GM10248 (cell line): ENCODE measurements at regions not wholly inside any gene's neighbourhood (a gene's known extent, or its start where the extent isn't known, plus 50 kb on each side); places are given as distances from the start of the nearest gene placed in this dataset.
"Not testable (repeated sequence)": the region's sequence is repeated elsewhere in the genome, so short reads cannot be mapped to it uniquely, and the experiment has no call there.

Experiments used
- CTCF ChIA-PET: fragments of 300-600 bp; sonication (Branson Sonifier 250); formaldehyde crosslinking; extraction: SDS; loops from one replicate; lab custom pipeline; 2021; ENCODE audit warnings: antibody characterized with exemption; lab: Yijun Ruan, JAX
- POLR2A ChIA-PET: fragments of 350-650 bp; sonication (Branson Sonifier 250); formaldehyde crosslinking; extraction: SDS; loops from one replicate; lab custom pipeline; 2020; ENCODE audit warnings: antibody characterized with exemption; lab: Yijun Ruan, JAX
- DNase-seq: peaks from one replicate; pipeline ENCODE4 v3.0.0; 2012; ENCODE audit errors: extremely low spot score
- TF ChIP-seq, protein P1 (sequence below): IDR thresholded peaks from 2 replicates; pipeline ENCODE4 v1.5.1; 2012; ENCODE audit warnings: mild to moderate bottlenecking, low read depth; ENCODE audit errors: extremely low read depth, missing control alignments, control extremely low read depth

DNA sequence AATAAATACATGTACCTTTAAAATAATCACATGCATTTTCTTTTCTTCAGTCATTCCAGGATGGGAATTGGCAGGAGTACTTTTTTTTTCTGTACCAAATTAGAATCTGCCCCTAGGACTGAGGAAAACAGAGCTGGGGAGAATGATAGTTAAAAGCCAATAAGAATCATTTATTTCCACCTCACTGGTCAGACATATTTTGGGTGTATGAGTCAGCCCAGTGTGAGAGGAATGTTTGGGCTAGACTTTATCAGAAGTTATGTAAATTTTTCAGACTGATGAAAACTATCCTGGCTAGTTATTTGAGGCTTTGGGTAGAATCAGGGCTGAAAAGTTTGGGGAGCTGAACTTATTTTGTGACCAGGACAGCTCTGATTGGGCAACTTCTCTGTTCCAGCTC, 303.1 kb upstream of the NPSR1 start:
- TF ChIP-seq, protein P1, sequence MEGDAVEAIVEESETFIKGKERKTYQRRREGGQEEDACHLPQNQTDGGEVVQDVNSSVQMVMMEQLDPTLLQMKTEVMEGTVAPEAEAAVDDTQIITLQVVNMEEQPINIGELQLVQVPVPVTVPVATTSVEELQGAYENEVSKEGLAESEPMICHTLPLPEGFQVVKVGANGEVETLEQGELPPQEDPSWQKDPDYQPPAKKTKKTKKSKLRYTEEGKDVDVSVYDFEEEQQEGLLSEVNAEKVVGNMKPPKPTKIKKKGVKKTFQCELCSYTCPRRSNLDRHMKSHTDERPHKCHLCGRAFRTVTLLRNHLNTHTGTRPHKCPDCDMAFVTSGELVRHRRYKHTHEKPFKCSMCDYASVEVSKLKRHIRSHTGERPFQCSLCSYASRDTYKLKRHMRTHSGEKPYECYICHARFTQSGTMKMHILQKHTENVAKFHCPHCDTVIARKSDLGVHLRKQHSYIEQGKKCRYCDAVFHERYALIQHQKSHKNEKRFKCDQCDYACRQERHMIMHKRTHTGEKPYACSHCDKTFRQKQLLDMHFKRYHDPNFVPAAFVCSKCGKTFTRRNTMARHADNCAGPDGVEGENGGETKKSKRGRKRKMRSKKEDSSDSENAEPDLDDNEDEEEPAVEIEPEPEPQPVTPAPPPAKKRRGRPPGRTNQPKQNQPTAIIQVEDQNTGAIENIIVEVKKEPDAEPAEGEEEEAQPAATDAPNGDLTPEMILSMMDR: no peak
- POLR2A ChIA-PET: no interaction called here
- CTCF ChIA-PET: no interaction called here
- no peak for DNase-seq

DNA sequence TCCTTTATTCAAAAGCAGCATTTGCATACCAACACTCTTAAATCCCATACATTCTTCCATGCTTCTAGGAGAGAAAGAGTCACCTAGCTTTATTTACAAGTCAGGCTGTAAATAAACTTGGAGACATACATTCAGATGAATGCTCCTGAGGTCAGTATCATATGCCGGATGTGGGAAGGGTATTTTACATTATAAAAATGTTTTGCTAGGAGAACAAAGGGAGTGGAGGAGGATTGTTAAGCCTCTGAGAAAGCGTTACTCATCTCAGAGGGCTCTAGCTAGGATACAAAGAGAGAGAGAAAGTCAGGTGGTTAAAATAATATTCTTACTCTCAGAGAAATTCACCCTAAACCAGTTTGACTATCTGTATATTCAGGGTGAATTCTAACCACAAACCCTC, 300.9 kb upstream of the NPSR1 start:
- ChIA-PET CTCF (interaction anchor here (1.5 kb wide), 1 partner anchor 36 kb away, joined by 5 read pairs; no protein-coding TSS in a partner anchor), POLR2A (no interaction called here)
- TF ChIP-seq, protein P1: no peak
- DNase-seq: no peak

DNA sequence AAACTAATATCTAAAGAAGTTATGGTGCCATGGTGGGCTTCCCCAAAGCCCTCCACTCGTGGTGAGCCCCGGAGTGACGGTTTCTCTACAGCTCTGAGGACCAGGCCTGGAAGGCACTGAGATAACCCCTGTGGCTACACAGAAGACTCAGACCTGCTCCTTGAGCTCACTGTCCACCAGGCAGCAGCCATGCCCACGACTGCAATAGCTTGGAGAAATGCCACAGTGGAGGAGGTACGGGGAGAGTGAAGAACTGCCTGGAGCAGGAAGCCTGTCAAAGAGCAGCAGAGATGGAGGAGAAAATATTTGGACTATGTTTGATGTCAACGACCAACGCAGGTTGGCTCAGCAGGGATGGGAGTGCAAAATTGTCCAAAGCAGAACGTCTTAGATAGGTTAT, 300.1 kb upstream of the NPSR1 start:
- DNase-seq: no peak
- ChIA-PET POLR2A (no interaction called here), CTCF (no interaction called here)
- TF ChIP-seq, protein P1: no peak

DNA sequence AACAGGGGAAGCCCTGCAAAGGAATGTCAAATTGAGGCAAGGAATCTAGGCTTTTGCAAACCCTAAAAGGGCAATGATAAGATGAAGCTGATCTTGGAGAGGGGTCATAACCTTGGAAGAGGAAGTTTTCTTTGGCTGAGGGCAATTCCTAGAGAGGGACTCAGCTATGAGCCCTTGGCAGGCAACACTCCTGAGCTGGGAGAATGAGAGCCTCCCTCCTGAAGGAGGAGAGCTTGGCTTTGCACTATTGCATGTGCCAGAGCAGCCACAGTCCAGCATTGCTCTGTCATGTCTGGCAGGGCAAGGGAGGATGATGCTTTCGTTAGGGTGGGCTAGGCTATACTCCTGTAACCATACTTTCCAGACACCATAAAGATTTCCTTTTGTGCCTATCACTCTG, 299.4 kb upstream of the NPSR1 start:
- POLR2A ChIA-PET, DNase-seq: not testable (repeated sequence)
- CTCF ChIA-PET: interaction anchor here (1.3 kb wide), 1 partner anchor 14 kb away, joined by 4 read pairs; no protein-coding TSS in a partner anchor

DNA sequence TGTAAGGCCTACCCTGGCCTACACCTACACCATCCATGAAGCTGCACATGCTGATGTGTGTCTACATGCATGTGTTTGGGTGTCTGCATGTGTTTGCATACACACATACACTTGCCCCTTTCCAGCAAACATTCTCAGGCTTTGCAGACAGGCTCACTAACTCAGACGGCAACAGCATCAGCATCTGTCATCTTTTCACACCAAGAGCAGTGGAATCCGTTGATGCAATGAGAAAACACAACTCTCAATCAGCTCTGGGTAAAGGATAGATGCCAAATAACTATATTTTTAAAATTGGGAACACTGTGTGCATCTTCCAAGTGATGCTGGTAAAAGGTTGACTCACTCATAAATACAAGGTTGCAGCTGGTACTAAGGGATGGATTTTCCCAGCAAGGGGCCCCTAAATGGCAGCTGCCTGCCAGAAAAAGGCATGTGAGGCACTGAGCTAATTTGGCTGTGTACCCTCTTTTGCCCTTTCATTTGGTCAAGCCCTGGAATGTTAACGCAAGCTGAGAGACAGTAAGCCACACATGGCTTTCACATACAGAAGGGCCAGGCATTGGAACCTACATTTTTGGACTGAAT, 296.3 kb upstream of the NPSR1 start:
- CTCF ChIA-PET: no interaction called here
- no peak for DNase-seq
- POLR2A ChIA-PET: no interaction called here
- TF ChIP-seq, protein P1: no peak

DNA sequence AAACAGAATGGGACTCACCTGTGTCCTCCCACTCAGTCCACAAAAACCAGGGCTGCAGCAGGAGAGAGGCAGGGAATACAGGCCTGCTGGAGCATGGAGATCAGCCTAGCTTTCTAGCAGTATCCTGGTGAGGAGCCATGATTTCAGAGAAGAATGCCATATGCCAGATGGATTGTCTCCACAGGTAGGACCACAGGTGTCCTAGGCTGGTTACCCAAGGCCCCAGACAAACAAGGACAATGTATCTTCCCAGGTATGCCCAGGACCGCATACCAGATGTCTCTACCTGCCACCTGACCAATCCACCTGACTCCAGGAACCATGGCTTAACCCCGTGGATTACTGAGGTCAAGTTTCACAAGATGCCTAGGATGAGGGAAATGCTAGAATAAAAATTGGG, 295.4 kb upstream of the NPSR1 start:
- ChIA-PET POLR2A (no interaction called here), CTCF (no interaction called here)
- TF ChIP-seq, protein P1: no peak
- DNase-seq: no peak

DNA sequence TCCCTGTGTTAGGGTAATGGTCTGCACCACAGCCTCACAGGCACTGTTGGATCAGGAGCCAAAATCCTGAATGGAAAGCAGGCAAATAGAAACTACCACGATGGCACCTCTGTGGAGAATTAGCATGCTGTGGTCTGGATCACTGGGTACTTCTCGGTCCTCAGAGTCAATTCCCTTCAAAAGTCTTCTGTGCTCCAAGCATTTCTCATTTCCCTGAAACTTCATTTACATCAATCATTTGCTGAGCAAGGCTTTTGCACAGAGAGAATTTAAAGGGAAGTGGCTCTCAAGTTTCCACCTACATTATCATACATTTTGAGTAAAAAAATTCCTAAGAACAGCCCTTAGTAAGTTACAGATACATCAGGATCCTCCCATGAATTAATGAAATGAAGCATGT, 293.9 kb upstream of the NPSR1 start:
- TF ChIP-seq, protein P1: no peak
- ChIA-PET POLR2A (no interaction called here), CTCF (no interaction called here)
- no peak for DNase-seq
